Fibroblast of villous mesenchyme (primary cell): ENCODE measurements at regions not wholly inside any gene's neighbourhood (a gene's known extent, or its start where the extent isn't known, plus 50 kb on each side); places are given as distances from the start of the nearest gene placed in this dataset.

Experiments used
- DNase-seq: peaks from one replicate; pipeline ENCODE4 v3.0.0-alpha.2; 2010; ENCODE audit warnings: low read depth
- H3K4me3 ChIP-seq: 2 replicates; pipeline ENCODE4 v1.5.1; 2011; ENCODE audit warnings: low read depth, mild to moderate bottlenecking, low read length
- CTCF ChIP-seq: IDR thresholded peaks from 2 replicates; pipeline ENCODE4 v1.5.1; 2012; ENCODE audit warnings: low read depth, mild to moderate bottlenecking, low read length; ENCODE audit not compliant: insufficient read depth

GRCh38 chr13:90197722-90198121, 1149.8 kb upstream of the MIR17HG start:
- DNase-seq, result no peak
- H3K4me3 ChIP-seq, result no peak overlapping the region
- TF ChIP-seq CTCF, result no peak

GRCh38 chr13:90201202-90201601, 1146.3 kb upstream of the MIR17HG start:
- no peak overlapping the region for H3K4me3 ChIP-seq
- DNase-seq, result peak; percentile 29
- TF ChIP-seq CTCF, result no peak

- peak; percentile 5 for DNase-seq
- no peak for TF ChIP-seq CTCF
- H3K4me3 ChIP-seq, result no peak overlapping the region
Measured at GRCh38 chr13:90201676-90202460, 1145.6 kb upstream of the MIR17HG start.

GRCh38 chr13:90205081-90205480, 1142.4 kb upstream of the MIR17HG start:
- H3K4me3 ChIP-seq, result no peak overlapping the region
- no peak for TF ChIP-seq CTCF

GRCh38 chr13:90205911-90206310, 1141.6 kb upstream of the MIR17HG start:
- H3K4me3 ChIP-seq, result no peak overlapping the region
- DNase-seq, result no peak
- TF ChIP-seq CTCF, result no peak

More at GRCh38 chr13:90205081-90205480, 1142.4 kb upstream of the MIR17HG start:
- DNase-seq, result no peak

GRCh38 chr13:90217275-90217674, 1130.2 kb upstream of the MIR17HG start:
- no peak overlapping the region for H3K4me3 ChIP-seq
- DNase-seq, result no peak
- no peak for TF ChIP-seq CTCF

GRCh38 chr13:90222758-90223157, 1124.7 kb upstream of the MIR17HG start:
- TF ChIP-seq CTCF, result no peak
- H3K4me3 ChIP-seq, result no peak overlapping the region
- DNase-seq, result no peak
